ENCODE measurements at regions not wholly inside any gene's neighbourhood (a gene's known extent, or its start where the extent isn't known, plus 50 kb on each side); places are given as distances from the start of the nearest gene placed in this dataset.

DNA sequence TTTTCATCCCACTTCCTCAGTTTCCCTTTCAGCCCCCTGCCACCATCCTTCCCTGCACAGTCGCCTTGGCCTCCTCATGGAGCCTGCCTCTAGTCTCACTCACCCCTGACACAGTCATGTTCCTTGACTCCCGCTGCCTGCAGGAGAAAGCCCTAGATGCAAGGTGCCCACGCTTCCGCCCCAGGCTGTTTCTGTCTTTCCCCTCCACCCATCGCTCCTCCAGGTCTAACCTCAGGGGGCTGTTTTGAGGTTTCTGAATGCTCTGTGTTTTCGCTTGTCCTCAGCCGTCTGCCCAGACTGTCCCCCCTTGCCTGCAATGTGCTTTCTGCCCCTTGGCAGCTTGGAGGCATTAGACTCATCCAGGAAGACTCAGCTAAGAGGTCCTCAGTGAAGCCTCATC lies 89.9 kb downstream of the EMX2 start:
- TF ChIP-seq, protein P1, sequence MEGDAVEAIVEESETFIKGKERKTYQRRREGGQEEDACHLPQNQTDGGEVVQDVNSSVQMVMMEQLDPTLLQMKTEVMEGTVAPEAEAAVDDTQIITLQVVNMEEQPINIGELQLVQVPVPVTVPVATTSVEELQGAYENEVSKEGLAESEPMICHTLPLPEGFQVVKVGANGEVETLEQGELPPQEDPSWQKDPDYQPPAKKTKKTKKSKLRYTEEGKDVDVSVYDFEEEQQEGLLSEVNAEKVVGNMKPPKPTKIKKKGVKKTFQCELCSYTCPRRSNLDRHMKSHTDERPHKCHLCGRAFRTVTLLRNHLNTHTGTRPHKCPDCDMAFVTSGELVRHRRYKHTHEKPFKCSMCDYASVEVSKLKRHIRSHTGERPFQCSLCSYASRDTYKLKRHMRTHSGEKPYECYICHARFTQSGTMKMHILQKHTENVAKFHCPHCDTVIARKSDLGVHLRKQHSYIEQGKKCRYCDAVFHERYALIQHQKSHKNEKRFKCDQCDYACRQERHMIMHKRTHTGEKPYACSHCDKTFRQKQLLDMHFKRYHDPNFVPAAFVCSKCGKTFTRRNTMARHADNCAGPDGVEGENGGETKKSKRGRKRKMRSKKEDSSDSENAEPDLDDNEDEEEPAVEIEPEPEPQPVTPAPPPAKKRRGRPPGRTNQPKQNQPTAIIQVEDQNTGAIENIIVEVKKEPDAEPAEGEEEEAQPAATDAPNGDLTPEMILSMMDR (IDR thresholded peaks at IDR 0.05) = no peak
- Histone ChIP-seq H3K9ac (no peak overlapping the region), H2AFZ (no peak overlapping the region), H3K9me3 (ENCODE audit: control insufficient read depth, low read length) (no peaks in the 10 kb centered on the region), H3K4me3 (ENCODE audit: low read depth, low read length) (no peak overlapping the region), H3K4me2 (ENCODE audit: low read length) (no peak overlapping the region), H3K27me3 (ENCODE audit: control insufficient read depth, insufficient read depth, low read length) (no peaks in the 10 kb centered on the region), H3K27ac (no peak overlapping the region), H3K4me1 (no peaks in the 10 kb centered on the region), H3K79me2 (no peaks in the 10 kb centered on the region), H3K36me3 (ENCODE audit: control insufficient read depth, insufficient read depth, low read length) (no peaks in the 10 kb centered on the region)

- no peak overlapping the region for H3K27ac ChIP-seq
- no peak overlapping the region for H3K4me3 ChIP-seq (ENCODE audit: low read depth, low read length)
- no peaks in the 10 kb centered on the region for H3K36me3 ChIP-seq (ENCODE audit: control insufficient read depth, insufficient read depth, low read length)
- H3K4me2 ChIP-seq (ENCODE audit: low read length) = no peak overlapping the region
- H3K79me2 ChIP-seq = no peaks in the 10 kb centered on the region
- H3K9ac ChIP-seq = no peak overlapping the region
- H2AFZ ChIP-seq = no peak overlapping the region
- H3K9me3 ChIP-seq (ENCODE audit: control insufficient read depth, low read length) = no peaks in the 10 kb centered on the region
- H3K4me1 ChIP-seq = no peaks in the 10 kb centered on the region
- H3K27me3 ChIP-seq (ENCODE audit: control insufficient read depth, insufficient read depth, low read length) = no peaks in the 10 kb centered on the region
- TF ChIP-seq, protein P1 (IDR thresholded peaks at IDR 0.05) = no peak
Measured at GRCh38 chr10:117635826-117636225, 93.3 kb downstream of the EMX2 start.

DNA sequence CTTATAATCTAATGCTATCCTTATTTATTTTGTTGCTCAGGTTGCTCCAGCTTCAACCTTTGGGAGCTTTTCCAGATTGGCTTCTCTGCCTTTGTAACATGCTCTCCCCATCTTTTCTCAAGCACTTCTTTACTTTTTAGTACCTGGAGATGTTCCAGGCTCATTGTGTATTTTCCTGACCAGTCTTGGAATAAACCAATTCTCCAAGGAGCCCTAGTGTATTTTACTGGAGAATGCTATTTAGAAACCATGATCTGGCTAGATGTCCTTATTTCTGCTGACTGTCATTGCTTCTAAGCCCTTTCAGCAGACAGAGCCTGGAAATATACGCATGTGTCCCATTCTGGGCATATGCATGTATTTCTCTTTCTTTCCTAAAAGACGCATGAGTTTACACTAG lies 95.7 kb downstream of the EMX2 start:
- Histone ChIP-seq H3K9ac (no peak overlapping the region), H3K9me3 (ENCODE audit: control insufficient read depth, low read length) (no peaks in the 10 kb centered on the region), H3K27ac (no peak overlapping the region), H2AFZ (no peak overlapping the region), H3K4me2 (ENCODE audit: low read length) (no peak overlapping the region), H3K4me1 (no peaks in the 10 kb centered on the region), H3K79me2 (no peaks in the 10 kb centered on the region), H3K4me3 (ENCODE audit: low read depth, low read length) (no peak overlapping the region), H3K36me3 (ENCODE audit: control insufficient read depth, insufficient read depth, low read length) (no peaks in the 10 kb centered on the region), H3K27me3 (ENCODE audit: control insufficient read depth, insufficient read depth, low read length) (no peaks in the 10 kb centered on the region)
- TF ChIP-seq, protein P1 (IDR thresholded peaks at IDR 0.05) = no peak

GRCh38 chr10:117638664-117639200 lies 96.2 kb downstream of the EMX2 start:
- Histone ChIP-seq H3K27ac (no peak overlapping the region), H3K4me1 (no peaks in the 10 kb centered on the region), H3K4me3 (ENCODE audit: low read depth, low read length) (no peak overlapping the region), H3K4me2 (ENCODE audit: low read length) (no peak overlapping the region), H3K9ac (no peak overlapping the region), H3K36me3 (ENCODE audit: control insufficient read depth, insufficient read depth, low read length) (no peaks in the 10 kb centered on the region), H3K9me3 (ENCODE audit: control insufficient read depth, low read length) (no peaks in the 10 kb centered on the region), H3K27me3 (ENCODE audit: control insufficient read depth, insufficient read depth, low read length) (no peaks in the 10 kb centered on the region), H3K79me2 (no peaks in the 10 kb centered on the region), H2AFZ (no peak overlapping the region)
- TF ChIP-seq, protein P1 (IDR thresholded peaks at IDR 0.05) = no peak

DNA sequence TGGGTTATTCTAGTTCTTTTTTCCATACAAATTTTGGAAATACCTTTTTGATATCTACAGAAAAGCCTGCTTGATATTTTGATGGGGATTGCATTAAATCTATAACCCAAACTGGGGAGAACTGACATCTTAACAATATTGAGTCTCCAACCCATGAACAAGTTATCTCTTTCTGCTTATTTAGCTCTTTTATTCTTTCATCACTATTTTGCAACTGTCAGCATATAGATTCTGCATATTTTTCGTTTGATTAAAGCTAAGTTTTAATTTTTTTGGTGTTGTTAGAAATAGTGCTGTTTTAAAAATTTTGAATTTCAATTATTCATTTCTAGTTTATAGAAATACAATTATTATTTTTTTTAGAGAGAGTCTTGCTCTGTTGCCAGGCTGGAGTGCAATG lies 97.9 kb downstream of the EMX2 start:
- Histone ChIP-seq H3K36me3 (ENCODE audit: control insufficient read depth, insufficient read depth, low read length) (no peaks in the 10 kb centered on the region), H3K4me3 (ENCODE audit: low read depth, low read length) (no peak overlapping the region), H3K4me1 (no peaks in the 10 kb centered on the region), H3K79me2 (no peaks in the 10 kb centered on the region), H2AFZ (no peak overlapping the region), H3K27me3 (ENCODE audit: control insufficient read depth, insufficient read depth, low read length) (no peaks in the 10 kb centered on the region), H3K27ac (no peak overlapping the region), H3K4me2 (ENCODE audit: low read length) (no peak overlapping the region), H3K9ac (no peak overlapping the region), H3K9me3 (ENCODE audit: control insufficient read depth, low read length) (no peaks in the 10 kb centered on the region)
- TF ChIP-seq, protein P1 (IDR thresholded peaks at IDR 0.05) = no peak

All from parathyroid adenoma (tissue), 2 donors.